ENCODE measurements at regions not wholly inside any gene's neighbourhood (a gene's known extent, or its start where the extent isn't known, plus 50 kb on each side); places are given as distances from the start of the nearest gene placed in this dataset.

GRCh38 chr2:6211236-6211635 is 519.1 kb downstream of the SOX11 start:
- no peak overlapping the region for H3K9ac ChIP-seq (ENCODE audit: low read length)
- H4K20me1 ChIP-seq (ENCODE audit: insufficient read depth, low read length) = no peaks in the 10 kb centered on the region
- H3K36me3 Mint-ChIP-seq (ENCODE audit: low read depth, unreplicated experiment) = no peaks in the 10 kb centered on the region
- H3K9me3 Mint-ChIP-seq (ENCODE audit: unreplicated experiment) = peaks cover 6% of the 10 kb centered on the region
- no peaks in the 10 kb centered on the region for H3K36me3 ChIP-seq (ENCODE audit: insufficient read depth, low read length)
- no peak for DNase-seq (ENCODE audit: low read depth)
- H3K4me2 ChIP-seq (ENCODE audit: low read length) = peak overlapping the region; percentile 21
- H3K27me3 Mint-ChIP-seq (ENCODE audit: low read depth, unreplicated experiment) = no peaks in the 10 kb centered on the region
- FAIRE-seq = no peak
- H3K27ac Mint-ChIP-seq (ENCODE audit: unreplicated experiment) = no peak overlapping the region
- H2AFZ ChIP-seq (ENCODE audit: low read depth, low read length) = no peak overlapping the region
- H3K4me1 ChIP-seq (ENCODE audit: insufficient read depth, low read length) = no peaks in the 10 kb centered on the region
- H3K27ac ChIP-seq (ENCODE audit: low read depth, low read length) = no peak overlapping the region
- no peak overlapping the region for H3K4me3 ChIP-seq (ENCODE audit: insufficient read depth, low read depth, low read length)
- TF ChIP-seq EZH2 (IDR thresholded peaks at IDR 0.05; ENCODE audit: insufficient read depth, low read length) = no peak
- TF ChIP-seq, protein P1, sequence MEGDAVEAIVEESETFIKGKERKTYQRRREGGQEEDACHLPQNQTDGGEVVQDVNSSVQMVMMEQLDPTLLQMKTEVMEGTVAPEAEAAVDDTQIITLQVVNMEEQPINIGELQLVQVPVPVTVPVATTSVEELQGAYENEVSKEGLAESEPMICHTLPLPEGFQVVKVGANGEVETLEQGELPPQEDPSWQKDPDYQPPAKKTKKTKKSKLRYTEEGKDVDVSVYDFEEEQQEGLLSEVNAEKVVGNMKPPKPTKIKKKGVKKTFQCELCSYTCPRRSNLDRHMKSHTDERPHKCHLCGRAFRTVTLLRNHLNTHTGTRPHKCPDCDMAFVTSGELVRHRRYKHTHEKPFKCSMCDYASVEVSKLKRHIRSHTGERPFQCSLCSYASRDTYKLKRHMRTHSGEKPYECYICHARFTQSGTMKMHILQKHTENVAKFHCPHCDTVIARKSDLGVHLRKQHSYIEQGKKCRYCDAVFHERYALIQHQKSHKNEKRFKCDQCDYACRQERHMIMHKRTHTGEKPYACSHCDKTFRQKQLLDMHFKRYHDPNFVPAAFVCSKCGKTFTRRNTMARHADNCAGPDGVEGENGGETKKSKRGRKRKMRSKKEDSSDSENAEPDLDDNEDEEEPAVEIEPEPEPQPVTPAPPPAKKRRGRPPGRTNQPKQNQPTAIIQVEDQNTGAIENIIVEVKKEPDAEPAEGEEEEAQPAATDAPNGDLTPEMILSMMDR (IDR thresholded peaks at IDR 0.05; ENCODE audit: insufficient read depth, low read depth, low read length) = no peak
- no peaks in the 10 kb centered on the region for H3K27me3 ChIP-seq (ENCODE audit: insufficient read depth, low read length)
- no peak overlapping the region for H3K4me3 Mint-ChIP-seq (ENCODE audit: unreplicated experiment)
- no peaks in the 10 kb centered on the region for H3K9me3 ChIP-seq (ENCODE audit: insufficient read depth, low read depth, low read length)
- peaks cover 4% of the 10 kb centered on the region for H3K4me1 Mint-ChIP-seq (ENCODE audit: low read depth, unreplicated experiment)
- no peaks in the 10 kb centered on the region for H3K79me2 ChIP-seq (ENCODE audit: insufficient read depth, low read length)

- Histone ChIP-seq H4K20me1 (ENCODE audit: insufficient read depth, low read length) (no peaks in the 10 kb centered on the region), H3K79me2 (ENCODE audit: insufficient read depth, low read length) (no peaks in the 10 kb centered on the region), H3K27me3 (ENCODE audit: insufficient read depth, low read length) (no peaks in the 10 kb centered on the region), H3K4me1 (ENCODE audit: insufficient read depth, low read length) (no peaks in the 10 kb centered on the region), H3K4me2 (ENCODE audit: low read length) (no peak overlapping the region), H3K27ac (ENCODE audit: low read depth, low read length) (no peak overlapping the region), H3K9me3 (ENCODE audit: insufficient read depth, low read depth, low read length) (no peaks in the 10 kb centered on the region), H2AFZ (ENCODE audit: low read depth, low read length) (no peak overlapping the region), H3K9ac (ENCODE audit: low read length) (no peak overlapping the region), H3K36me3 (ENCODE audit: insufficient read depth, low read length) (no peaks in the 10 kb centered on the region), H3K4me3 (ENCODE audit: insufficient read depth, low read depth, low read length) (no peak overlapping the region)
- FAIRE-seq (no peak), DNase-seq (ENCODE audit: low read depth) (no peak)
- Mint-ChIP-seq H3K4me1 (ENCODE audit: low read depth, unreplicated experiment) (peaks cover 4% of the 10 kb centered on the region), H3K27me3 (ENCODE audit: low read depth, unreplicated experiment) (no peaks in the 10 kb centered on the region), H3K4me3 (ENCODE audit: unreplicated experiment) (no peak overlapping the region), H3K36me3 (ENCODE audit: low read depth, unreplicated experiment) (no peaks in the 10 kb centered on the region), H3K27ac (ENCODE audit: unreplicated experiment) (no peak overlapping the region), H3K9me3 (ENCODE audit: unreplicated experiment) (peaks cover 5% of the 10 kb centered on the region)
- TF ChIP-seq, protein P1 (IDR thresholded peaks at IDR 0.05; ENCODE audit: insufficient read depth, low read depth, low read length) = no peak
- no peak for TF ChIP-seq EZH2 (IDR thresholded peaks at IDR 0.05; ENCODE audit: insufficient read depth, low read length)
Measured at GRCh38 chr2:6212491-6212890, 520.3 kb downstream of the SOX11 start.

DNA sequence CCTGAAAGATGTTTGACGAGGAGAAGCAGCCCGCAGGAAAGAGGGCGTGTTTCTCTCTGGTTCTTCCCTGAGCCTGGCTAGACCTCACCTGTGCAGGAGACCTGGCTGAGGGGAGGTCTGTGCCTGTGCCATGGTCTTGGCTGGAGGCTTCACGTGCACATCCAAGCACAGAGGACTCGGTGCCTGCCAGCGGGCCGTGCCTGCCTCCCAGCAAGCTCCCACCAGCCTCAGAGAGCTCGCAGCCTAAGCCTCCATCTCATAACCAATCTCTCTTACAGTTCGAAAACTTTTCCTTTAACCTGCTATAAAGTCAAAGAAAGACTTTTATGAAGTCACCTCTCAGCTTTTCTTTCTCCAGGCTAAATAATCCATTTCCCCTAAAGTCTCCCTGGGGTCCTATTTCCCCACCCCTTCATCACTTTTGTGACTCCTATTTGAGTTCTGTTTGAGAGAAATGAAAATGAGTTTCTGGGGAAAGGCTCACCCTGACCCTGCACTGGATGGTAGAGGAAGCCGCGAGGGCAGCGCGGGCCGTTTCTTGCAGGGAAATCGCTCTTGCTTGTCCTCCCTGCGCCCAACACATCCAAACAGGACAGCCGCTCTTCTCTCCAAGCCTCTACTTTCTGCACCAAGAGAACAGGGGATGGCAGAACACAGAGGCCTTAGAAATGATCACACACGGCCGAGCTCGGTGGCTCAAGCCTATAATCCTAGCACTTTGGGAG is 521.0 kb downstream of the SOX11 start:
- Mint-ChIP-seq H3K4me1 (ENCODE audit: low read depth, unreplicated experiment) (peaks cover 4% of the 10 kb centered on the region), H3K4me3 (ENCODE audit: unreplicated experiment) (no peak overlapping the region), H3K27ac (ENCODE audit: unreplicated experiment) (no peak overlapping the region), H3K9me3 (ENCODE audit: unreplicated experiment) (peaks cover 4% of the 10 kb centered on the region), H3K36me3 (ENCODE audit: low read depth, unreplicated experiment) (no peaks in the 10 kb centered on the region), H3K27me3 (ENCODE audit: low read depth, unreplicated experiment) (no peaks in the 10 kb centered on the region)
- Histone ChIP-seq H4K20me1 (ENCODE audit: insufficient read depth, low read length) (no peaks in the 10 kb centered on the region), H3K4me1 (ENCODE audit: insufficient read depth, low read length) (no peaks in the 10 kb centered on the region), H3K9ac (ENCODE audit: low read length) (no peak overlapping the region), H2AFZ (ENCODE audit: low read depth, low read length) (no peak overlapping the region), H3K4me3 (ENCODE audit: insufficient read depth, low read depth, low read length) (no peak overlapping the region), H3K9me3 (ENCODE audit: insufficient read depth, low read depth, low read length) (no peaks in the 10 kb centered on the region), H3K27ac (ENCODE audit: low read depth, low read length) (no peak overlapping the region), H3K36me3 (ENCODE audit: insufficient read depth, low read length) (no peaks in the 10 kb centered on the region), H3K79me2 (ENCODE audit: insufficient read depth, low read length) (no peaks in the 10 kb centered on the region), H3K27me3 (ENCODE audit: insufficient read depth, low read length) (no peaks in the 10 kb centered on the region), H3K4me2 (ENCODE audit: low read length) (no peak overlapping the region)
- no peak for TF ChIP-seq EZH2 (IDR thresholded peaks at IDR 0.05; ENCODE audit: insufficient read depth, low read length)
- TF ChIP-seq, protein P1 (IDR thresholded peaks at IDR 0.05; ENCODE audit: insufficient read depth, low read depth, low read length) = no peak
- DNase-seq (ENCODE audit: low read depth) = no peak
- FAIRE-seq = no peak
